Smooth muscle cell (in vitro differentiated cells): ENCODE measurements at regions not wholly inside any gene's neighbourhood (a gene's known extent, or its start where the extent isn't known, plus 50 kb on each side); places are given as distances from the start of the nearest gene placed in this dataset.

Experiments
- DNase-seq: peaks from one replicate; lab custom pipeline; 2025; ENCODE audit not compliant: unreplicated experiment; lab: John Stamatoyannopoulos, UW
- H2AFZ ChIP-seq: fragments of 200-600 bp; sonication (generic); 2 replicates; pipeline ENCODE4 v1.6.0; 2016; ENCODE audit warnings: antibody characterized with exemption, low read depth, mild to moderate bottlenecking
- H3F3A ChIP-seq: fragments of 200-600 bp; sonication (generic); 2 replicates; pipeline ENCODE4 v1.6.0; 2017; ENCODE audit warnings: antibody characterized with exemption, low read depth
- H3K27ac ChIP-seq: fragments of 200-600 bp; sonication (generic); 2 replicates; pipeline ENCODE4 v1.5.1; 2016; ENCODE audit warnings: low read depth, mild to moderate bottlenecking
- H3K27me3 ChIP-seq: fragments of 200-600 bp; sonication (generic); 2 replicates; pipeline ENCODE4 v1.6.1; 2016; ENCODE audit warnings: low read depth, mild to moderate bottlenecking
- H3K36me3 ChIP-seq: fragments of 200-600 bp; sonication (generic); 2 replicates; pipeline ENCODE4 v1.5.1; 2016; ENCODE audit warnings: low read depth
- H3K4me1 ChIP-seq: fragments of 200-600 bp; sonication (generic); 2 replicates; pipeline ENCODE4 v1.5.1; 2016; ENCODE audit warnings: low read depth
- H3K4me2 ChIP-seq: fragments of 200-600 bp; sonication (generic); 2 replicates; pipeline ENCODE4 v1.6.0; 2016; ENCODE audit warnings: mild to moderate bottlenecking
- H3K4me3 ChIP-seq: fragments of 200-600 bp; sonication (generic); 2 replicates; pipeline ENCODE4 v1.5.1; 2016; ENCODE audit warnings: mild to moderate bottlenecking
- H3K79me2 ChIP-seq: fragments of 200-600 bp; sonication (generic); 2 replicates; pipeline ENCODE4 v1.6.0; 2016; ENCODE audit warnings: low read depth, mild to moderate bottlenecking
- H3K9ac ChIP-seq: fragments of 200-600 bp; sonication (generic); 2 replicates; pipeline ENCODE4 v1.6.0; 2016; ENCODE audit warnings: low read depth
- H3K9me3 ChIP-seq: fragments of 200-600 bp; sonication (generic); replicated peaks from 2 replicates; pipeline ENCODE4 v1.5.1; 2016; ENCODE audit warnings: low read depth
- H4K20me1 ChIP-seq: fragments of 200-600 bp; sonication (generic); 2 replicates; pipeline ENCODE4 v1.6.0; 2016; ENCODE audit warnings: low read depth
- WGBS: methylation state at CpG from one replicate; pipeline ENCODE4 v1.1.7; 2016; ENCODE audit warnings: low lambda C conversion rate; 5-methylcytosine and 5-hydroxymethylcytosine counted together
- TF ChIP-seq, protein P1 (sequence below): fragments of 200-600 bp; sonication (generic); IDR thresholded peaks from 2 replicates; pipeline ENCODE4 v1.5.1; 2017; ENCODE audit warnings: borderline replicate concordance, mild to moderate bottlenecking, antibody characterized with exemption; ENCODE audit not compliant: insufficient read depth, poor library complexity, severe bottlenecking

- Histone ChIP-seq H3K9me3 (no peaks in the 10 kb centered on the region), H3K9ac (no peak overlapping the region), H4K20me1 (peaks cover 3% of the 10 kb centered on the region), H3K27ac (no peak overlapping the region), H3F3A (no peaks in the 10 kb centered on the region), H3K4me2 (no peak overlapping the region), H3K27me3 (no peaks in the 10 kb centered on the region), H3K36me3 (no peaks in the 10 kb centered on the region), H2AFZ (no peak overlapping the region), H3K79me2 (peaks cover 45% of the 10 kb centered on the region), H3K4me1 (no peaks in the 10 kb centered on the region), H3K4me3 (no peak overlapping the region)
- WGBS: 70% methylated on average over 4 of the region's 4 CpGs
- DNase-seq: no peak
- TF ChIP-seq, protein P1, sequence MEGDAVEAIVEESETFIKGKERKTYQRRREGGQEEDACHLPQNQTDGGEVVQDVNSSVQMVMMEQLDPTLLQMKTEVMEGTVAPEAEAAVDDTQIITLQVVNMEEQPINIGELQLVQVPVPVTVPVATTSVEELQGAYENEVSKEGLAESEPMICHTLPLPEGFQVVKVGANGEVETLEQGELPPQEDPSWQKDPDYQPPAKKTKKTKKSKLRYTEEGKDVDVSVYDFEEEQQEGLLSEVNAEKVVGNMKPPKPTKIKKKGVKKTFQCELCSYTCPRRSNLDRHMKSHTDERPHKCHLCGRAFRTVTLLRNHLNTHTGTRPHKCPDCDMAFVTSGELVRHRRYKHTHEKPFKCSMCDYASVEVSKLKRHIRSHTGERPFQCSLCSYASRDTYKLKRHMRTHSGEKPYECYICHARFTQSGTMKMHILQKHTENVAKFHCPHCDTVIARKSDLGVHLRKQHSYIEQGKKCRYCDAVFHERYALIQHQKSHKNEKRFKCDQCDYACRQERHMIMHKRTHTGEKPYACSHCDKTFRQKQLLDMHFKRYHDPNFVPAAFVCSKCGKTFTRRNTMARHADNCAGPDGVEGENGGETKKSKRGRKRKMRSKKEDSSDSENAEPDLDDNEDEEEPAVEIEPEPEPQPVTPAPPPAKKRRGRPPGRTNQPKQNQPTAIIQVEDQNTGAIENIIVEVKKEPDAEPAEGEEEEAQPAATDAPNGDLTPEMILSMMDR: no peak
These were observed 130.2 kb upstream of the UMPS start for GRCh38 chr3:124599779-124600693.

- Histone ChIP-seq H3K36me3 (no peaks in the 10 kb centered on the region), H2AFZ (no peak overlapping the region), H3F3A (no peaks in the 10 kb centered on the region), H3K27me3 (no peaks in the 10 kb centered on the region), H3K9me3 (no peaks in the 10 kb centered on the region), H3K4me3 (no peak overlapping the region), H4K20me1 (peaks cover 4% of the 10 kb centered on the region), H3K79me2 (peaks cover 39% of the 10 kb centered on the region), H3K4me2 (no peak overlapping the region), H3K27ac (no peak overlapping the region), H3K9ac (no peak overlapping the region), H3K4me1 (no peaks in the 10 kb centered on the region)
- 69% methylated on average over 4 of the region's 4 CpGs for WGBS
- no peak for DNase-seq
- TF ChIP-seq, protein P1: no peak
These were observed 129.5 kb upstream of the UMPS start for GRCh38 chr3:124600765-124601164.

- Histone ChIP-seq H3K4me3 (no peak overlapping the region), H3K27ac (no peak overlapping the region), H3K4me1 (no peaks in the 10 kb centered on the region), H3K9ac (no peak overlapping the region), H3K4me2 (no peak overlapping the region), H3K79me2 (peaks cover 41% of the 10 kb centered on the region), H3F3A (no peaks in the 10 kb centered on the region), H2AFZ (no peak overlapping the region), H3K9me3 (no peaks in the 10 kb centered on the region), H3K27me3 (no peaks in the 10 kb centered on the region), H4K20me1 (peaks cover 4% of the 10 kb centered on the region), H3K36me3 (no peaks in the 10 kb centered on the region)
- TF ChIP-seq, protein P1: no peak
- 62% methylated on average over 2 of the region's 2 CpGs for WGBS
- DNase-seq: no peak
These were observed 129.1 kb upstream of the UMPS start for GRCh38 chr3:124601190-124601589.
